ENCODE measurements at regions not wholly inside any gene's neighbourhood (a gene's known extent, or its start where the extent isn't known, plus 50 kb on each side); places are given as distances from the start of the nearest gene placed in this dataset.

DNA sequence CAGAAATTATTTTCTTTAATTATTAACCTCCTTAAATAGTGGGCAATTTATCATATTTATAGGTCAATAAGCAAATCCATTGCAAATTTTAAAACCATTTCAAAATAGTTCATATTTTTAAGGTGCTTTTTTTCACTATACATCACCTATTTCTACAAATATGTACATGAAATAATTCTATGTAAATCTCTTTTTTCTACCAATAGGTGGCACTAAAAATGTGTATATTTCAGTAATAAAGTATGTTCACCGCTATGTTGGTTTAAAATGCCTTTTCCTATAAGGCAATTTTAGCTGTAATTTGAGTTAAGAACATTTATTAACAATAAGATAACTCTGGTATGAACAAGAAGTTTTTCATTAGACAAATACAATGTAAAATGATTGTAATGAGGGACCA, 672.2 kb downstream of the KCTD8 start:
- no peak for DNase-seq

DNA sequence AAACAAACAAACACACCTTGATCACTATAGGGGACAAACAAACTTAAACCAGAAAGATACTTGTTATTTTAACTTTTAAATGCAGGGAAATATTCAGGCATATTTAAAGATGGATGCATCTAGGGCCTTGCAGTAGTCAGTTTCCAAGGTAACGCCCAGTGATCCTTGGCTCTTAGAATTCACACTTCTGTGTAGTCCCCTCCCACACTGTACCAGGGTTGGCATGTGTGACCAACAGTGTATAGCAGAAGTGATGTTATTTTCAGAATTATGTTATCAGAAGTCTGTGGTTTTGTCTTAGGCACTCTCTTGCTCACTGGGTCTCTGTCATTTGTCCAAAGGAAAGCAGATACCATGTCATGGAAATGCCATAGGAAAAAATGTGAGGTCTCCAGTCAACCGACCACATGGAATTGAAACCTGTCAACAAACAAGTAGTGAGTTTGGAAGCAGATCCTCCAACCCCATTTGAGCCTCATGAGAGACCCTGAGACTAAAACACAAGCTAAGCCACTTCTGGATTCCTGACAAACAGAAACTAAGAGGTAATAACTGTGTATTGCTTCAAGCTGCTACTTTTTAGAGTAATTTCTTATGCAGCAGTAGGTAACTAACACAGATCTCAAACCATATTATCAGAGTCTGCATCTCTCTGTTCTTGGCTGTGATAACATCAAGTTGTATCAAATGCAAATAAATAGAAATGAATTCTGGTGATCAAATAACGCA, 670.3 kb downstream of the KCTD8 start:
- DNase-seq, result no peak

DNA sequence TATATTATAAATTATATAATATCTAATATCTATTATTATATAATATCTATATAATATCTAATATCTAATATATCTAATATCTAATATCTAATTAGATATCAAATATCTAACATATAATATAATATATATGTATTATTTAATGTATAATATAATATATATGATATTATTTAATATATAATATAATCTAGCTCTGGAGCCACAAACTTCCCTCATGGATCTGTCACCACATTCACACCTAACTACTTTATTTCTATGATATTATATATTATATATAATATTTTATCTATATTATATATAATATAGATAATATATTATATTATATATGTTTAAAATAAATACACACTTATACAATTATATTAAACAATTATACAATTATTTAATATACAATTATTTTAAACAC, 667.5 kb downstream of the KCTD8 start:
- DNase-seq, result no peak

DNA sequence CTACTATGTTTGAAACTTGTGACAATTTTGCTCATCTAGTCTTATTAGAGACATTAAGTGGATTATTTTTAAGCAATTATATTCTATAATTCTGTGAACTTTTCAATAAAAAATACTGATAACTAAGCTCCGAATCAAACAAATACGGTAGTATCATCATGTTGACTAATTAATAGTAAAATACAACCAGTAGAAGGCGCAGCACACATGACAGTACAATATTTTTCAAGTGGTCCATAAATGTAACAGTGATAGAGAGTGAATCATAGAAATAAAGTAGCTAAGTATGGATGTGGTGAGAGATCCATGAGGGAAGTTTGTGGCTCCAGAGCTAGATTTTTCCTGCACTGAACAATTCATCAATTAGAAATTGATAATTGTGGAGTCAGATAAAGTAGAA, 666.2 kb downstream of the KCTD8 start:
- no peak for DNase-seq

DNA sequence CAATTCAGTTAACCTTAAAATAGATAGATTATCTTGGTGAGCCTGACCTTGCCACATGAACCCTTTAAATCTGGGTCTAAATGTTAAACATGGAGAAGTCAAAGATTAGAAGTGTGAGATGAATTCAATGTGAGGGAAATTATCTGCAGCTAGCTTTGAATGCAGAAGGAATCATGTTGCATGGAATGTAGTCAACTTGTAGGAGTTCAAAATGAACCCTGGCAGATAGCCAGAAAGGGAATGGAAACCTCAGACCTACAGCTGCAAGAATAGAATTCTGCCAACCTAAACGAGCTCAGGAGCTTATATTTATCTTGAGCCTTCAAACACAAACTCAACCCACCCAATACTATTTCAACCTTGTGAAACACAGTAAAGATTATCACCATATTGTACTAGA, 632.5 kb downstream of the KCTD8 start:
- DNase-seq, result no peak

DNA sequence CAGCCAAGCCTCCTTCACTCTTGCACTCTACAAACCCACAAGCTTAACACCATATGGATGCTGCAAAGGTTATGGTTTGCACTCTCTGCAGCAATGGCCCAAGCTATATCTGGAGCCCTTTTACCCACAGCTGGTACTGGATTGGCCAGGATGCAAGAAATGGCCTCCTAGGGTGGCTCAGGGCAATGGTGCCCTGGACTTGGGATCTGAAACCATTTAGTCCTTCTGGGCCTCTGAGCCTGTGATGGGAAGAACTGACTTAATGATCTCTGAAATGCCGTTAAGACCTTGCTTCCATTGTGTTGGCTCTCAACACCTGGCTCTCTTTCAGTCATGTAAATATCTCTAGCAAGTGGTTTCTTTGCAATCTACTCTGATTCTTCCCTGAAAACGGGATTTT, 626.0 kb downstream of the KCTD8 start:
- DNase-seq, result no peak

DNA sequence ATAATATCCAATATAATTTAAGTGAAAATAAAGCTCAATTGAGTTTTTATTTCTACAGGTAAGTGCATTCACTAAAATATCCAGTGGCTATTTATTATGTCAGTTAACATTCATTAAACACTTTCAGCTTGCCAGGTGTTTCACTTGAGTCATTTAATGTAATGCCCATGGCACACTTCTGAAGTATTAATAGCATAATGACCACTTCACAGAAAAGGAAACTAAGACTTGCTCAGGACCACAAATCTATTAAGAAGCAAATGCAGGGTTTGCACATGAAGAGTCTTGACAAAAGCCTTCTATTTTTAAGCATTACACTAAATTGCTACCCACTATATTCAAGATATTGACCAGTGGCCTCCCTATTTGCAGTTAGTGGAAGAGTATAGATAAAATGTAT, 612.7 kb downstream of the KCTD8 start:
- no peak for DNase-seq

DNA sequence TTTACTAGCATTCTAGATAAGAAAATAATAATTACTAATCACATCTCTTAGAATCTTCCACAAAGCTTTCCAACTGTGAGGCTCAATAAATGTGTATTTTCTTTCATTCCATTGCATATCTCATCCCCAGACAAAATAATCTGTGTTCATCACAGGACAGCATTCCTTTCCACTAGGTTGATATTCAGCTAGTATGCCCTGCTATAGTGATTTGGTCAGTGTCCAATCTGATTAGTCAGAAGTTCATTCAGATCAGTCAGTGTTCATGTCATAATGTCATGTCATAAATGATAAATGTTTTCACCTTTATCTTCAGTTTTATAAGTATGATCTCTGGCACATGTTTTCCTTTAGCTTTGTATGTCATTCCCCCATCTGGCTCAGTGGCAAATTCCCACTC, 611.4 kb downstream of the KCTD8 start:
- no peak for DNase-seq

DNA sequence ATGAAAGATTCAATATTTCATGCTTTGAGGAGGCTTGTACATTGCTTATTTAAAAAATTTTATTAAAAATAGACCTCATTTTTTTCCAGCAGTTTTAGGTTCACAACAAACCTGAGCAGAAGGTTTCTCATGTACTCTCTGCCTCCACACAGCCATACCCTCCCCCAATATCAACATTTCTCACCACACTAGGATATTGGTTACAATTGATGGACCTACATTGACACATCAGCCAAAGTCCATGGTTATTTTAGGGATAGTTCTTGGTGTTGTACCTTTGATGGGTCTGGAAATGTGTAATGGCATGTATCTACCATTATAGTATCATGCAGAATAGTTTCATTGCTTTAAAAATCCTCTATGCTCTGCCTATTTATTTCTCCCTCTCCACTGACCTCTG, 611.0 kb downstream of the KCTD8 start:
- DNase-seq, result no peak

DNA sequence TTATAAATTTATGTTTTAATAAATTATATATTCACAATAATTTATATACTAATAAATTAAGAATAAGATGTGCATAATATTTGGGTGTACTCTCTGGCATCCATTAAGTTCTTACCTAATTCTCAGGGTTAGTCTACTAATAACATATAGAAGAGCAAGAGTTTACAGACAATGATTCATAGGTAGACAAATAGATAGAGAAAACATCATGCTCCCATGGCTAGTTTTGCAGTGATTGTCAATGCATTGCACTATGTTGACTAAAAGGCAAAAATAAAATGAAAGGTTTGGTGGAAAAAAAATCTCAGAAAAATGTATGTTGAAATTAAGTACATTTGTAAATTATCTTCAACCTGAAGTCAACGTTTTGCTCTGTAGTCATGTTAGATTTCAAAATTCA, 606.0 kb downstream of the KCTD8 start:
- no peak for DNase-seq

DNA sequence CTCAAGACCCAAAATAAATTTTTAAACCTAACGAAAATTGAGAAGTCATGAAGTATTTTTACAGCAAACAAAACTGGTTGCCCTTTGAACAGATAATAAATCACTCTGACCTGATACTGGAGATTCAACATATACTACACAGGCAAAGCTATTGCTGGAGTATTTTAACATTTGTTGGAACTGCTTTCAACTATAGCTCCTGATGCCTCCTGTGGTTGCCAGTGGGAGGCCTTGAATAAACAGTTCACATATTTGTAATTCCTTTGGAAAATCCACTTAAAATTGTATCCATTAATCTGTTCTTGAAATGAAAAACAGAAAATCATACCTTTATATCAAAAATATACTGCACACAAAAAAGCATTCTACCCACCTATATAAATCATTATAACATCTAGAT, 605.1 kb downstream of the KCTD8 start:
- DNase-seq, result no peak

DNA sequence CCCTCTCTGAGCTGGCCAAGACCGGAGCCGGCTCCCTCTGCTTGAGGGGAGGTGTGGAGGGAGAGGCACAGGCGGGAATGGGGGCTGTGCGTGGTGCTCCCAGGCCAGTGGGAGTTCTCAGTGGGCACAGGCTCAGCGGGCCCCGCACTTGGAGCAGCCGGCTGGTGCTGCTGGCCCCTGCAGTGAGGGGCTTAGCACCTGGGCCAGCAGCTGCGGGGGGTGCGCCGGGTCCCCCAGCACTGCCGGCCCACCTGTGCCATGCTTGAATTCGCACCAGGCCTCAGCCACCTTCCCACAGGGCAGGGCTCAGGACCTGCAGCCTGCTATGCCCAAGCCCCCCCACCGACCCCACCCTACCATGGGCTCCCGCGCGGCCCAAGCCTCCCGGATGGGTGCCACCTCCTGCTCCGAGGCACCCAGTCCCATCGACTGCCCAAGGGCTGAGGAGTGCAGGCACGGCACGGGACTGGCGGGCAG, 602.5 kb downstream of the KCTD8 start:
- no peak for DNase-seq

DNA sequence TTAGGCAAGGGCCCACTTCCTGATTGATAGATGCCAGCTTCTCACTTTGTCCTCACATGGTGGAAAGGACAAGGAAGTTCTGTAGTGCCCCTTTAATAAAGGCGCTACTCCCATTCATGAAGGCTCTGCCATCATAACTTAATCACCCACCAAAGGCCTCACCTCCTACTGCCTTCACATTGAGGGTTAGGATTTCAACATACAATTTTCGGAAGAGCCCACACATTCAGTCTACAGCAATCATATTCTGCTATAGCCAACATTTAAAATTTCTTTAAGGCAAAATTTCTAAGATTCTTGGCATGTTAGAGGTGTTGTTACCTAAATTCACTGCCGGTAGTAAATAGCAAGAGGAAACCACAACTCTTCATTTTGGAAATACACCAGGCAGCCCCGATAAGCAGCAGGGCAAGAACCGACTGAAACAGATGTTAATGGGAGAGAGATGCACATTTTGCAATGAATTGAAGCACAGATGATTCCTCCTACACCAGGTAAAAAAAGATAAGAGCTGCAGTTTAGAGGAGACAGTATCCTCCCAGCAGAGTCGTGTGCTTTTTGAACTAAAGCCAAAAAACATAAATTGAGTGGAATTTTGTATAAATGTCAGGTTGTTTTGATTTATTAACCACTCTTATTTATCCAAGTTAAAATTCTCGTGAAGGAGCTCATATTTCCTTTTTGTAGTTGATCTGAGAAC, 594.9 kb downstream of the KCTD8 start:
- peak in 1 of 56 donors; percentile 8 for DNase-seq

DNA sequence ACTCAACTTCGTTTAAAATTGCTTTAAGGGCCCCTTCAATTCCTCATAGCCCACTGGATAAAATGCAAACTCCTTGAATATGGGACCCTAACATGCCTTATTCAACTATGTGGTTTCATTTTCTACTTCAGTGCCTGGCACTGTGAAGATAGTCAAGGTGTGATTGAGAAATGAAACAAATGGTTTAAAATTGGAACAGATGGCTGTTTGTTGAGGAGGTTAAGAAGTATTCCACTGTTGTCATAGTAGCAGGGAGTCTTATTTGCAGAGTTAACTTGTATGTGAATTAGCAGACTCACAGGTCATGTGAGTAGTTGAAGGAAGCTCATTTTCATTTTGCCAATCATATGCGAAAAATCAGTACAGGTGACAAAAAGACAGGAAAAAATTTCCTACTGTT, 593.3 kb downstream of the KCTD8 start:
- no peak for DNase-seq

DNA sequence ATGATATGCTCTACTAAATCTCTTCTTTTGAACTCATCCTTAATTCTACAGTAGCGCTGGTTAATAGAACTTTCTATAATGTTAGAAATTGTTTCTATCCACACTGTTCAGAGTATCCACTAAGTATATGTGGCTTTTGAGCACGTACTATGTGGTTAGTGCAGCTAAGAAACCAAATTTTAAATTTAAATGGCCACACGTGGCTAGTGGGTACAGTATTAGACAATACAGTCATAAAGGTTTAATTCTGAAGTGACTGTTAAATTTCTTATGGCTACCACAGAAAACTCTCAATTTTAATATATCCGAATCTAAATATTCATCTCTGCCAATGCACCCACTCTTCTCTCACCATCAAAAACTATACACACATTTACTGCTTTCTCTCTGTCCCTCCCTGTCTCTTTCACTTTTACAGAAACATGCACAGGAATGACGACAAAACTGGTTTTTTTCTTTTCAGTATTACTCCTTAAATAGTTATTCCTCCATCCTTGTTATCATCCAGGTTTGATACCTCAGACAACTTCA, 583.9 kb downstream of the KCTD8 start:
- no peak for DNase-seq

DNA sequence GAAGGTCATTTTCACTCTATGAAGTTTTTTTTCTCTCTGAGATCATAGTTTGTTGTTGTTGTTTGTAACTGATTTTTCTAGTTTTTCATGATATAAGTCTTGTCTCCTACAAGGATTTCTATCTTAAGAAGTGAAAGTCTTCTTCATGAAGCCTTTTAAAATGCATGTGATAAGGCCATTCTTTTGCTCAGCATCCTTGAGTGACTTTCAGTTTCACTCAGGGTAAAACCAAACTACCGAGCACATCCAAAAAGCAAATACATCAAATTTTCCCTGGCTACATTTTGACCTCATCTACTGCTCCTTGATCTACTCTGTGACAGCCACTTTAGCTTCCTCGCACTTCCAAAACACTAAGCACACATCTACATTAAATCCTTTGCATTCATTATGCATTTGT, 580.7 kb downstream of the KCTD8 start:
- DNase-seq, result no peak

DNA sequence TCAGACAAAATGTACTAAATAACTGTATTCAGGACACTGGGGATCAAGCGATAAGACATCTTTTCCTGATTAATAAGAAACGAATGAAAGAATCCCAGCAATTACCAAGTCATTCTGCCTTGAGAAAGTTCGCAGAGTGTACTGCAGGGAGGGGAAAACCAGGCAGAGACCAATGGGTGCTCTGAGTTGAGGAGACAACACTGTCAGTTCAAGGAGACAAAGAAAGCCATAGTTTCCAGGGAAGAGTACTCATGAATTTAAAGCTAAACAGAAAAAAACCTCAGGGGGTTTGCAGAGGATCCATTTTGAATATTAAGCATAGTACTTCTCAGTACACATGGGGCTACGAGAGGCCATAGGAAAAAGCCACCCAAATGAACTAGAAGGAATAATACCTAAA, 573.0 kb downstream of the KCTD8 start:
- no peak for DNase-seq

DNA sequence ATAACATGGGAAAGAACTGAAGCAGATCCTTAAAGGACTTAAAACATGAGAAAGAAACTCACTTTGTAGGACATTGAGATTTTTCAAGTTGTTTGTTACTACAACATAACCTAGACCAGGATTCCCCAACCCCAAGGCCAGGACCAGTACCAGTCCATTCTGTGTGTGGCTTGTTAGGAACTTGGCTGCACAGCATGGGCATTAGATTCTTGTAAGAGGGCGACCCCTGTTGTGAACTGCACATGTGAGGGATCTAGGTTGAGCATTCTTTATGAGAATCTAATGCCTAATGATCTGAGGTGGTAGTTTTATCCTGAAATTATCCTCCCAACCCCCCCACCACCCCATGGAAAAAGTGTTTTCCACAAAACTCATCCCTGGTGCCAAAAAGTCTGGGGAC, 566.1 kb downstream of the KCTD8 start:
- no peak for DNase-seq

DNA sequence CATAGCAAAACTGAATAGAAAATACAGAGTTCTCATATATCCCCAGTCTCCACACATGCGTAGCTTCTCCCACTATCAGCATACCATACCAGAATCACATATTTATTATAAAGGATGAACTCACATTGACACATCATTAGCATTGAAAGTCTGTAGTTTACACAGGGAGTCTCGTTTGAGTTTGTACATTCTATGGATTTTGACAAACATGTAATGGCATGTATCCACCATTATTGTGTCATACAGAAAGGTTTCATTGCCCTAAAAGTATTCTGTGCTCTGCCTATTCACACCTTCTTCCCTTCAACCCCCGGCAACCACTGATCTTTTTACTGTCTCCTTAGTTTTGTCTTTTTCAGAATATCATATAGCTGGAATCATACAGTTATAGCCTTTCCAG, 562.4 kb downstream of the KCTD8 start:
- no peak for DNase-seq

DNA sequence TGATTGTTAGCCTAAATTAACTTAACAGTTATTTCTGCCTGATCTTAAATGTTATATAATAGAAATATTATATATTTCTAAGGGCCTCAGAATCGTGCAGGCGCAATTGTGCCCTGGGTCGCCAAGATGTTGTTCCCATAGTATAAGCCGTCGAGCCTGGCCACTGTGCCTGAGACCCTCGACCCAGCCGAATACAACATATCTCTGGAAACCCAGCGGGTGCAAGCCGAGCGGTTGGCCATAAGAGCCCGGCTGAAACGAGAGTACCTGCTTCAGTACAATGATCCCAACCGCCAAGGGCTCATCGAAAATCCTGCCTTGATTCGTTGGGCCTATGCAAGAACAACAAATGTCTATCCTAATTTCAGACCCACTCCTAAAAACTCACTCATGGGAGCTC, 549.8 kb downstream of the KCTD8 start:
- no peak for DNase-seq

DNA sequence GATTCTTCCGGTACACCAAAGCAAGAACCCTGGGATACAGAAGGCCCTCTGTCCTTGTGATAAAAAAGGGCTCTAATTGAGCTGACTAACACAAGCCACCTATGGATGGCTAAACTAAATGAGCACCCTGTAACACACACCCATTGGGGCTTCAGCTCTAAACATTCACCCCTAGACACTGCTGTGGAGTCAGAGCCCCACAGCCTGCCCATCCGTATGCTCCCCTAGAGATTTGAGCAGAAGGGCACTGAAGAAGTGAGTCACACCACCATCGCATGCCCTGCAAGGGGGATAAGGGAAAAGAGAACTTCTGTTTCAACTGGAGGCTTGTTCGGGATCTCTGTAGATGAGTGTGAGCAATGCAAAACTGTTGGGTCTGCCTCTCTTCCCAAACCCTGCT, 545.2 kb downstream of the KCTD8 start:
- DNase-seq, result no peak

DNA sequence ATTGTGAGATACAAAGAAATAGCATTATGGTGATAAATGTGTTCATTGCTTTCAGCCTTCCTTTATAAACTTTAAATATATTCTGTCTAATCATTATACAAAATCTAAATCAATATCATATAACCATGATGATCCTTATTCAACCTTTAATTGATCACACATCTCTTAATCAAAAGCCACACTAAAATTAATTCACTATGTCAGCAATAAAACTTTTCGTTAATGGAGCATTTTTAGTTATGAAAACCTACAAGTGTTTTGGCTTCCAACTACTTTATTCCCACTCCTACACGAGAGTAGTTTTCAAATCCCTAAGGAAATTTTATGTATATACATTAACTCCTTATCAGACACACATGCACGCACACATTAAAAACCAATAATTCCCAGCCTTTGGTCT, 530.2 kb downstream of the KCTD8 start:
- no peak for DNase-seq

DNA sequence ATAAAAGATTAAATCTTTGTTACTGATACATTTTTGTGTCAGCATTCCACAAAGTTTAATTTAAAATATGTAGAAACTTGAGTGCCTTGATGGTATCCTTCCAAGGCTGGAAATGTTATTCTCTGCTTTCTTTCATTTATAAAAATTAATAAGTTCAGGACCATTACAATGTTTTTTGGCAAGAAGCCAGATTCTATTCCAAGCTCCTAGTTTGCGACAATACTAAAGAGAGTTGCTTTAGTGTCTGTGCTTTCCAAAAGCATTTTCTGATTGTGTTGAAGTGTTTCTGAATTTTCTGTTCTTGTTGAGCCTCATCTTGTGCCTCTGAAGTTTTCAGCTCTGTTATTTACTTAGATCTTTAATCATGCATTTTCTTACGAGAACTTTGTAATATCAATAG, 516.2 kb downstream of the KCTD8 start:
- DNase-seq, result no peak
